Astrocyte of the spinal cord (primary cell): ENCODE measurements at regions not wholly inside any gene's neighbourhood (a gene's known extent, or its start where the extent isn't known, plus 50 kb on each side); places are given as distances from the start of the nearest gene placed in this dataset.

Experiments
- DNase-seq: peaks from one replicate; pipeline ENCODE4 v3.0.0; 2011; ENCODE audit warnings: low read depth, low spot score
- H3K4me3 ChIP-seq: 2 replicates; pipeline ENCODE4 v1.5.1; 2011; ENCODE audit warnings: low read depth, mild to moderate bottlenecking, low read length, moderate library complexity
- CTCF ChIP-seq: IDR thresholded peaks from 2 replicates; pipeline ENCODE4 v1.5.1; 2012; ENCODE audit warnings: low read depth, mild to moderate bottlenecking, low read length, inconsistent platforms
- in situ Hi-C: cut with HindIII; loops from 2 replicates; pipeline ENCODE4 v1.10.0; 2017; ENCODE audit warnings: low sequenced_read_pairs

GRCh38 chr13:80458543-80458942 lies 117.6 kb upstream of the SPRY2 start:
- DNase-seq: peak; percentile 72
- H3K4me3 ChIP-seq: no peak overlapping the region
- TF ChIP-seq CTCF: no peak
- in situ Hi-C loops: no loop called here

- no peak for TF ChIP-seq CTCF
- H3K4me3 ChIP-seq: no peak overlapping the region
- DNase-seq: peak; percentile 84
- in situ Hi-C loops: no loop called here
Measured at GRCh38 chr13:80454245-80454644, 113.3 kb upstream of the SPRY2 start.

- no peak for TF ChIP-seq CTCF
- no peak overlapping the region for H3K4me3 ChIP-seq
- no peak for DNase-seq
- in situ Hi-C loops: no loop called here
Measured at GRCh38 chr13:80452279-80452678, 111.4 kb upstream of the SPRY2 start.

- H3K4me3 ChIP-seq: no peak overlapping the region
- no peak for DNase-seq
- no peak for TF ChIP-seq CTCF
- in situ Hi-C loops: no loop called here
Measured at GRCh38 chr13:80451641-80452040, 110.7 kb upstream of the SPRY2 start.

- in situ Hi-C loops: no loop called here
- TF ChIP-seq CTCF: no peak
- no peak overlapping the region for H3K4me3 ChIP-seq
- DNase-seq: no peak
Measured at GRCh38 chr13:80450386-80450785, 109.5 kb upstream of the SPRY2 start.

- no peak for TF ChIP-seq CTCF
- DNase-seq: no peak
- in situ Hi-C loops: no loop called here
- H3K4me3 ChIP-seq: no peak overlapping the region
Measured at GRCh38 chr13:80448725-80449124, 107.8 kb upstream of the SPRY2 start.

GRCh38 chr13:80447747-80448146 lies 106.8 kb upstream of the SPRY2 start:
- no peak overlapping the region for H3K4me3 ChIP-seq
- in situ Hi-C loops: no loop called here
- TF ChIP-seq CTCF: no peak
- DNase-seq: no peak
